ENCODE measurements at regions not wholly inside any gene's neighbourhood (a gene's known extent, or its start where the extent isn't known, plus 50 kb on each side); places are given as distances from the start of the nearest gene placed in this dataset.

- no peak for ATAC-seq
Observed at GRCh38 chr6:166729658-166730057, 102.6 kb upstream of the RPS6KA2 start.

GRCh38 chr6:166728884-166729530 is 102.0 kb upstream of the RPS6KA2 start:
- TF ChIP-seq ZNF565 (CRISPR knock-in tag; conservative IDR thresholded peaks at IDR 0.05; ENCODE audit: low read depth) (no peak), ESRRG (CRISPR knock-in tag; IDR thresholded peaks at IDR 0.05) (no peak), ARNTL (CRISPR knock-in tag; IDR thresholded peaks at IDR 0.05; ENCODE audit: borderline replicate concordance, low read depth) (no peak), ISL1 (CRISPR knock-in tag; IDR thresholded peaks at IDR 0.05) (no peak), TCF4 (CRISPR knock-in tag; IDR thresholded peaks at IDR 0.05; ENCODE audit: borderline replicate concordance) (no peak), CREB5 (CRISPR knock-in tag; IDR thresholded peaks at IDR 0.05; ENCODE audit: low read depth) (no peak), SNAI2 (CRISPR knock-in tag; IDR thresholded peaks at IDR 0.05) (no peak), CSRNP3 (CRISPR knock-in tag; IDR thresholded peaks at IDR 0.05) (no peak), PATZ1 (CRISPR knock-in tag; IDR thresholded peaks at IDR 0.05; ENCODE audit: borderline replicate concordance) (no peak), TOX (CRISPR knock-in tag; IDR thresholded peaks at IDR 0.05; ENCODE audit: borderline replicate concordance) (no peak), ZNF8 (CRISPR knock-in tag; IDR thresholded peaks at IDR 0.05) (no peak), BACH2 (CRISPR knock-in tag; IDR thresholded peaks at IDR 0.05; ENCODE audit: borderline replicate concordance) (no peak), PPARA (CRISPR knock-in tag; IDR thresholded peaks at IDR 0.05; ENCODE audit: borderline replicate concordance) (no peak), ZNF70 (CRISPR knock-in tag; IDR thresholded peaks at IDR 0.05) (no peak), CSDC2 (CRISPR knock-in tag; IDR thresholded peaks at IDR 0.05) (no peak), ZFP30 (CRISPR knock-in tag; IDR thresholded peaks at IDR 0.05) (no peak), TSHZ2 (CRISPR knock-in tag; IDR thresholded peaks at IDR 0.05) (no peak)

More at GRCh38 chr6:166729658-166730057, 102.6 kb upstream of the RPS6KA2 start:
- no peak for TF ChIP-seq RARB (CRISPR knock-in tag; IDR thresholded peaks at IDR 0.05)
- no peak for TF ChIP-seq PPARA (CRISPR knock-in tag; IDR thresholded peaks at IDR 0.05; ENCODE audit: borderline replicate concordance)
- no peak for TF ChIP-seq POU6F1 (CRISPR knock-in tag; IDR thresholded peaks at IDR 0.05; ENCODE audit: borderline replicate concordance, low read depth)
- TF ChIP-seq TCF4 (CRISPR knock-in tag; IDR thresholded peaks at IDR 0.05; ENCODE audit: borderline replicate concordance) = no peak
- TF ChIP-seq ZNF8 (CRISPR knock-in tag; IDR thresholded peaks at IDR 0.05) = no peak

GRCh38 chr6:166726201-166726600 is 99.2 kb upstream of the RPS6KA2 start:
- ATAC-seq = no peak
- no peak for TF ChIP-seq ZNF565 (CRISPR knock-in tag; conservative IDR thresholded peaks at IDR 0.05; ENCODE audit: low read depth)
- no peak for TF ChIP-seq ZNF70 (CRISPR knock-in tag; IDR thresholded peaks at IDR 0.05)
- no peak for TF ChIP-seq POU6F1 (CRISPR knock-in tag; IDR thresholded peaks at IDR 0.05; ENCODE audit: borderline replicate concordance, low read depth)
- no peak for TF ChIP-seq PATZ1 (CRISPR knock-in tag; IDR thresholded peaks at IDR 0.05; ENCODE audit: borderline replicate concordance)
- no peak for TF ChIP-seq TOX (CRISPR knock-in tag; IDR thresholded peaks at IDR 0.05; ENCODE audit: borderline replicate concordance)
- no peak for TF ChIP-seq OSR1 (CRISPR knock-in tag; IDR thresholded peaks at IDR 0.05)
- no peak for TF ChIP-seq ZNF8 (CRISPR knock-in tag; IDR thresholded peaks at IDR 0.05)
- TF ChIP-seq TCF4 (CRISPR knock-in tag; IDR thresholded peaks at IDR 0.05; ENCODE audit: borderline replicate concordance) = no peak
- no peak for TF ChIP-seq BACH2 (CRISPR knock-in tag; IDR thresholded peaks at IDR 0.05; ENCODE audit: borderline replicate concordance)
- TF ChIP-seq CSDC2 (CRISPR knock-in tag; IDR thresholded peaks at IDR 0.05) = no peak
- TF ChIP-seq ARNTL (CRISPR knock-in tag; IDR thresholded peaks at IDR 0.05; ENCODE audit: borderline replicate concordance, low read depth) = no peak

More at GRCh38 chr6:166728884-166729530, 102.0 kb upstream of the RPS6KA2 start:
- no peak for ATAC-seq

Measured in SK-N-SH treated with all-trans-retinoic acid at 6 μM for 48 hours (cell line).